D721Med (cell line): ENCODE measurements at regions not wholly inside any gene's neighbourhood (a gene's known extent, or its start where the extent isn't known, plus 50 kb on each side); places are given as distances from the start of the nearest gene placed in this dataset.

ENCODE experiments used
- DNase-seq: peaks from one replicate; pipeline ENCODE4 v3.0.0; 2011; ENCODE audit warnings: low spot score; ENCODE audit not compliant: insufficient read length
- FAIRE-seq: peaks from 2 replicates; lab custom pipeline; 2011; peaks lifted over from hg19 to GRCh38; lab: Jason Lieb, UNC
- CTCF ChIP-seq: IDR thresholded peaks from 2 replicates; pipeline ENCODE4 v1.5.1; 2012; ENCODE audit warnings: mild to moderate bottlenecking, control low read depth; ENCODE audit not compliant: insufficient read depth; ENCODE audit errors: missing control alignments

GRCh38 chr12:4202918-4203317 is 70.6 kb upstream of the CCND2 start:
- DNase-seq (no peak), FAIRE-seq (no peak)
- no peak for TF ChIP-seq CTCF

DNA sequence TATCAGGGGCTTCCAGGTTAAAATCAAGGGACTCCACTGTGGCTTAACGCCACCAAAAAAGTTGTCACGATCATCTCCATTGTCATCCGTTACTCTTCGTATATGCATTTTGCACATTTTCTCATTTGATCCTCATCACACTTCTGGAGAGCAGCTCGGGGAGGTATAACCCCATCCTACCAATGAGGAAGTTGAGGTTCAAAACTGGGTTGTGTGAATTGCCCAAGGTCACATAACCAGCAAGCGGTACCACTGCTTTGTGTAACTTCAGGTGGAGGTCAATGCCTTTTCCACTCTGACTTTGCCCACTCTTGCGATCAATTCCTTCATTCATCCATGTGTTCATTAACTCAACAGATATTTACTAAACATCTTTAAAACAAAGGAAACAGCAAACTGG is 71.1 kb upstream of the CCND2 start:
- no peak for FAIRE-seq
- no peak for DNase-seq
- TF ChIP-seq CTCF: no peak

- no peak for TF ChIP-seq CTCF
- DNase-seq: no peak
- FAIRE-seq: no peak
These were observed 72.0 kb upstream of the CCND2 start for GRCh38 chr12:4201333-4202100.

DNA sequence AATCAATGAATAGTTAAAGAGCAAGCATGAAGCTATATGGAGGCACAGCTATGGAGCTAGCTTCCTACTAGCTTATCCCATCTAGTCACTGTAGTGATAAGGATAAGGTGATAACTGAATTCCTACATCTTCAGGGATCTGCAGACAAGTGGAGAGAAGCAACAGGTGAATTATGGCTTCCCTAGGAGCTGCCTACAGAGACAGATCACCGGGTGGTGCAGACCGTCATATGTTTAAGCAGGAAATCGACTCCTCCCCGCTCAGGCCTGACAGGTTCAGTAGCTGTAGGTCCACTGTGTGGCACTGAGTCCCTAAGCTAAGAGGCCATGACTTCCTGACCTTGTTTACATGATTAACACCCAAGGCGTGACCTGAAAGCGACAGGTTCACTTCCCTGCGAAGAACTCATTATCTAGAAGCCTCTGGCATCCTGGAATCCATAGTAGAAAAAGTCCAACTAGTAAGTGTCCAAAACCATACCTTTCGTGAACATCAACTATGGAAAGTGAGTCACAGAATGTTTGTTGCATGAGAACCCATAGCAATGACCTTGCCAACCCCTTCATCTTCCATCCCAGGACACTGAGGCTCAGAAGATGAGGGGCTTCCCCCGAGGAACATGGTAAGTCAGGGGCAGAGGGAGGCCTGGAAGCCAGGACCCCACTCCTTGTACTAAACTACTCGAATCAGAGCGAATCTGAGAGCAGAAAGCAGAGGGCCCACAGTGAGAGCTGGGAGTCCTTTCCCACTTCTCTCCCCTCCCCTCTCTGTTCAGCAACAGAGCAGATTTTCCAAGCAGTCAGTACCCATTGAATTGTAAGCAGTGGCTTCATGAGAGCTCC is 75.4 kb upstream of the CCND2 start:
- no peak for TF ChIP-seq CTCF
- DNase-seq (no peak), FAIRE-seq (no peak)

- FAIRE-seq: no peak
- no peak for DNase-seq
- TF ChIP-seq CTCF: no peak
These were observed 76.6 kb upstream of the CCND2 start for GRCh38 chr12:4196805-4197420.

GRCh38 chr12:4194668-4195067 is 78.9 kb upstream of the CCND2 start:
- no peak for TF ChIP-seq CTCF
- DNase-seq (no peak), FAIRE-seq (no peak)
